GM21423 (cell line): ENCODE measurements at regions not wholly inside any gene's neighbourhood (a gene's known extent, or its start where the extent isn't known, plus 50 kb on each side); places are given as distances from the start of the nearest gene placed in this dataset.
"Not testable (repeated sequence)": the region's sequence is repeated elsewhere in the genome, so short reads cannot be mapped to it uniquely, and the experiment has no call there.

Experiments used
- ATAC-seq: cut with Tn5 transposase; IDR thresholded peaks from one replicate; pipeline ENCODE4 v1.9.1; 2021; ENCODE audit warnings: mild to moderate bottlenecking, moderate library complexity; ENCODE audit not compliant: unreplicated experiment

DNA sequence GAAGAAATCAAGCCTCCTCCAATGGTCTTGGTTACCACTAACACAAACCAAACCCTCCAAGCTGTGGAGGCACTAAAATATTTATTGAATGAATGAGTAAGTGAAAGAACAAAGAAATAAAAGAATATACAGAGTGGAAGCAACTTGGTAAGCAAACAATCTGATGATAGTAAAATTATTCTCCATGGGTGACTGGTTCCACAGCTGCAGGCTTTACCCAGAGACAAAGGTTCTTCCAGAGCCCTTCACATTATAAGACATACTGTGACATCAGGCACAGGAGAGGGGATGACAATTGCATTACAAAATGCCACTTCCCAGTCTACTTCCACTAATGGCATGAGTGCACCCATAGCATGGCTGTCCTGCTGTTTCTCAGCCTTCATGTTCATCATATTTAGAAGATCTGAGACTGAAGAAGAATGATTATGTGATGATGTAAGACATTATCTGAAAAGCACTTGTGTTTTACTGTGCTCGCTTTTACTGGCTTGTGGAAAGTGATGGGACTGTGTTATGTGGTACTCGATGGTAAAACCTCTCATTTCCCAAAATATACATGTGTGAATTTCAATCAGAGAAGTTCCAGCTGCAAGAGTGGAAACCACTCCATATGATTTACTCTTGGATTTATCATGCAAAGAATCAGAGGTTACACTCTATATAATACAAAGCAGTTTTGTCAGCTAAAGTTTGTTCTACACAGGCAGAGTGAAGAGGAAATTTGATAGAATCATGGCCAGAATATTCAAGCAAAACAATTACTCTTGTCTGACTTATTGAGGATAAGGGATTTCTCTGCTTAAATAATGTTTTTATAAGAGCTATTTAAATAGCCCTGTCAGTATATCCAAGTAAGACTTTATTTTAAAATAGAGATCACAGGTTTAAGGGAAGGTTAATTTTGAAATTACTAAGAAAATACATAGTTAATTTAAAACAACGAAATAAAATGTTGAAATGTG is 220.2 kb upstream of the NBEA start:
- no peak for ATAC-seq

DNA sequence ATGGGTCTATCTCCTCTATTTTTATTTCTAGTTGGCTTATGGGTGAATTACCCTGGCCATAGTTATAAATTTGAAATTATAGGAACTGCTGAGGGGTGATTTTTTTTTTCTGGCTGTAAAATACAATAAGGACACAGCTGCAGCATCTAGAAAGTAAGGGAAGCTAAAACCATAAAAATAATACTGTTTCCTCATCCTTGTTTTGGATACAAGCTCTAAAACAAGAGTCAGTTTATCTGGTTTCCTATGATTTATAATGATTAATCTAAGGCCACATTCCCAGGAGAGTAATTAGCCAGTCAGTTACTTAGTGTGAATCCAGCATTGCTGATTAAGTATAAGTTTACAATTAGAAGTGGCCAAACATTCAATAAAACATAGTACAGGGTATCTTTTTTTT is 219.1 kb upstream of the NBEA start:
- ATAC-seq, result no peak

DNA sequence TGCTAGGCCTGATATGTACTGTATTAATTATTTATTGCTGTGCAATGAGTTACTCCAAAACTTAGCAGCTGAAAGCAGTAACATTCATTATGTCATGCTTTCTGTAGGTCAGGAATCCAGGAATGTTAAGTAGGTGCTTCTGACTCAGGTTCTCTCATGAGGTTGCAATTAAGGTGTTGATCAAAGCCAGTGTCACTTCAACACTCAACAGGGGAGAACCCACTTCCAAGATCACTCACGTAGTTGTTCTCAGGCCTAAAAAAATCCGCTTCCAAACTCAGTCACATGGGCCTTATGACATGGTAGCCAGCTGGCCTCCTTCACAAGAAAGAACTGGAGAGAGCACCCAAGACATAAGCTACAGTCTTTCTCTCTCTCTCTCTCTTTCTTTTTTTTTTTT is 211.1 kb upstream of the NBEA start:
- ATAC-seq, result no peak

DNA sequence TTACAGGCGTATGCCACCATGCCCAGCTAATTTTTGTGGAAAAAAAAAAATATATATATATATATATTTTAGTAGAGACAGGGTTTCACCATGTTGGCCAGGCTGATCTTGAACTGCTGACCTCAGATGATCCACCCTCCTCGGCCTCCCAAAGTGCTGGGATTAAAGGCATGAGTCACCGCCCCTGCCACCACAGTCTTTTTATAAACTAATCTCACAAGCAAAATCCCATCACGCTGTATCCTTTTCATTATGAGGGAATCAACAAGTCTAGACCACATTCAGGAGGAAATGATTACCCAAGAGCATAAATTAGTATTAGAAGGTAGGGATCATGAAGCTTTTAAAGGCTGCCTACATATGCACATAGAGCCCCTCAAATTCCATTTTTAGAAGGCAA is 210.6 kb upstream of the NBEA start:
- no peak for ATAC-seq

DNA sequence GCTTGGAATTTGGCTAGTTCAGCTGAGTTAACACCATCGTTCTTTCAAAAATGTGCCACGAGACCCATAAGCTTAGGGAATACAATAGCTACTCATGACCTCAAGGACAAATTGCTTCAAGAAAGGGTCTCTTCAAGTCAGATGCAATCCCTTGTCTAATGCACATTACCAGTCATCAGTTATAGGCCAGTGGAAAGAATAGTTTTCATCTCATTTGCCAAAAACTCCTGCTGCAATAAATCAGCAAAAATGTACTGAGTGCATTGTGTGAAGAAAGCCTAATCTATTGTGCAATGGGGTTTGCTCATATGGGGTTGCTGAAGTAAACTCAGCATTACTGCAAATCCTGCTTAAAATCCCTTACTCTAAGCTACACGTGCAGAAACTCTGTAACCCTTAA is 208.3 kb upstream of the NBEA start:
- ATAC-seq, result no peak

DNA sequence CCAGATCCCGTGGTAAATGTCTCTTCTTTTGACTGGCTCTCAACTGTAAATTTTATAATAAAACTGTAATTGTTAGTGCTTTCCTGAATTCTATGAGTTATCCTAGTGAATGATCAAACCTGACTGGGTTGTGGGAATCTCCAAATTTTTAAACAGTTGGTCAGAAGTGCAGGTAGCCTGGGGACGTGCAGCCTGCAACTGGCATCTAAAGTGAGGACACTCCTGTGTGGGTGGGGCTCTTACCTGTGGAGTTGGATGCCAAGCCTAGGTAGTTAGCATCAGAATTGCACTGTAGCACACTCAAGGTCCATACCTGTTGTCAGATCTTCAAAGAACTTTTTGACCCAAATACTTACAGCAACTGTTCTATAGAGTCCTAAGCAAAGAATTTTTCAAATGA is 207.1 kb upstream of the NBEA start:
- ATAC-seq, result no peak

DNA sequence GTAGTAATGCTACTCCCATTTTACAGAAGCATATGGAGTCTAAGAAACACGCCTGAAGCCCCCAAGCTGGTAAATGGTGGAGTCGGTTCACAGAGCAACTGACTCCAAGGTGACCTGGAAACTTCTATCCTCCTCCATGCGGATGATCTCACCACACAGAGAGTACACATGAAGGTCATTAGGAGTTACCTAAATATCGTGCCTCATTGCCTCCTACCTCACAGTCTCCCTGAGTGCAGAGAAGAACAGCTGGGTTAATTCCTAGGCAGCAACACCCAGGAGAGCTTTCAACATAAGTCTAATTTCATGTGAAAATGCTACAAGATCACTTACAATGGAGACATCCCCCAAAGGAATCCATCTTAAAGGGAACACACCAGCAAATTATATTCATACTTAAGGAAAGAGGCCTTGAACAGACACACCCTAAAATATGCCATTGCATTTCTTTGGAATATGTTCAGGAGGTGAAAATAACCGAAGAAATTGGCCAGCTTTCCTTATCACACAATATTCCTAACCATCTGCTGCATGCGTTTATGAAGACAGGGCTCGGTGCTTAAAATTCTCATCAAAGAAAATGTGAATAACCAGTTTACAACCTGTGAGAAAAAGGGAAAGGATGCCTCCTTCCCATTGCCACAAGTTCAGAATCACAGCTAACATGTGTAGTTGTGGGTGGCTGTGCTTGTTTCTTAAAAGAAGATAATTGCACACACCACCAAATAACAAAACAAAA is 203.6 kb upstream of the NBEA start:
- ATAC-seq, result no peak

DNA sequence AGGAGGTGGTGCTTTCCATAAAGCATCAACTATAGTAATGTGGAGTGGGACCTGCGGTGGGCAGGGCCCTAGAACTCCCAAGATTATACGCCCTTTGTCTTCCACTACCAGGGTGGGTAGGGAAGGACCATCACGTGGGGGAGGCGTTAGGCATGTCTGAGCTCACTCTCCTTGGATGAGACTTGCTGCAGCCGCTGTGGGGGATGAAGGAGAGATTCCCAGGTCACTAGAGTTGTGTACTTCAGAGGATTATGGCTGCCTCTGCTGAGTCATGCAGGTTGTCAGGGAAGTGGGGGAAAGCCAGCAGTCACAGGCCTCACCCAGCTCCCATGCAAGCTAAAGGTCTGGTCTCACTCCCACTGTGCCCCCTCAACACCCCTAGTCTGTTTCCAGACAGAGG is 195.0 kb upstream of the NBEA start:
- not testable (repeated sequence) for ATAC-seq

DNA sequence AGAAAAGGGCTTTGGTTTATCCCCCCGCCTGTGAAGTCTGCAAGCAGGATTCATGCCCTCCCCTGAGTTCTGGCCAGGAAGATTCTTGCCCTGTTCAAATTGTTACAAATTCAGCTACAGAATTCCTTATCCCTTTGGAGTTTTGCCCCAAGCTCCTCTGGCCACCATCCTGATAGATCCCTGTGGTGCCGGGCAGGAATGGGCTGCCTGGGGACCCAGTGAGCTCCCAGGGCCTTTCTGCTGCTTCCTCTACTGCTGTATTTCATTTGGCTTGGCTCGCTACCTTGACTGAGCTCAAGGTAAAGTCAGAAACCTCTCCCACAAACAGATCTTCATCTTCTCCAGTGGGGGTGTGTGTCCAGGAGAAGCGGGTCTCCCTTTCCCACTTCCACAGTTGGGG is 194.6 kb upstream of the NBEA start:
- ATAC-seq, result no peak

DNA sequence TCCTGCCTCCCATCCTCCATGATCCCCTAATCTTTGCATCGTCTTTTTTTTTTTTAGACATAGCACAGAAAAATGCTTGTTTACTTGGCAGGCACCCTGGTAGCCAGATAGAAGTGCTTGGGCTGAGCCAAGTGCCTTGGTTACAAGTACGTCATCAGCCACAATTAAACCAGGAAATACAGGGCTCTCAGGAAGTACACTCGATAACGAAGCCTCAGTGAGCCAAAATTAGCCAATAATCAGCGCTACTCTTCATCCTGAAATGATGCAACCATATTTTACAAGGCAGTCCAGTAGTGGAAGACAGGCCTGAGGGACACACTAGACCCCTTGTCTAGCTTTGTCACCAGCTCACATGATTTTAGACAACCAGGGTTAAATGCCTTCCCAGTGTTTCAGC is 194.0 kb upstream of the NBEA start:
- ATAC-seq, result no peak

DNA sequence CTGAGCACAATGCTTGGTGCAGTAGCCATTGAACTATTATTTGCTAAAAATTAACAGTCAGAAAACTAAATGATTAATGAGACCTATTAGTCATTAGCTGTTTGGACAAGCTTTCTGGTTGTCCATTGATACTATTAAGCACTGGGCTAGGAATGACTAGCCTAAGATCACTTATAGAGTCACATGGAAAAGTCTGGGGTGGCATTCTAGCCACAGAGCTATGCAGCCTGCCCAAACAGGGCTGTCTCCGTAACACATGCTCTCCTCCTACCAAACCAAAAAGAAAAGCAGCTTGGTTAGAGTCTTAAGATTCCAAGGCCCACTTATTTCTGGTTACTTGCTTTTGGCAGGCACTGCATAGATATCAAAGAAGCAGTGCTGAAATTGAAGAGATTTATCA is 193.5 kb upstream of the NBEA start:
- ATAC-seq, result no peak

DNA sequence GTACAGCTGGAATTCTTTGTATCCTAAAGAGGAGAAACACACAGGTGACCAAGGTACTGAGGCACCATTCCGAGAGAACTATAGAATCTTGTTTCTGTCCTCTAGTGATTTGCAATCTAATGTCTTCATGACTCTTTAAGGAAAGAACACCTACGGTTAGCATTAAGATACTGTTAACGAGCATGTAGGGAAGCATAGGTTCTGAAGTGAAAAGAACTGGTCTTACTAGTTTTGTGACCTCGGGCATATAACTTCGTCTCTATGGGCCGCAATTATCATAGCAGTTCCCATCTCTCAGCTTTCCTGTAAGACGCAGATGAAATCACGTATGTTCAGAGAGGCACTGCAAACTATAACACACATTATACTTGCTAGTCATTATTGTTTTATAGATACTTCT is 193.0 kb upstream of the NBEA start:
- ATAC-seq, result no peak

DNA sequence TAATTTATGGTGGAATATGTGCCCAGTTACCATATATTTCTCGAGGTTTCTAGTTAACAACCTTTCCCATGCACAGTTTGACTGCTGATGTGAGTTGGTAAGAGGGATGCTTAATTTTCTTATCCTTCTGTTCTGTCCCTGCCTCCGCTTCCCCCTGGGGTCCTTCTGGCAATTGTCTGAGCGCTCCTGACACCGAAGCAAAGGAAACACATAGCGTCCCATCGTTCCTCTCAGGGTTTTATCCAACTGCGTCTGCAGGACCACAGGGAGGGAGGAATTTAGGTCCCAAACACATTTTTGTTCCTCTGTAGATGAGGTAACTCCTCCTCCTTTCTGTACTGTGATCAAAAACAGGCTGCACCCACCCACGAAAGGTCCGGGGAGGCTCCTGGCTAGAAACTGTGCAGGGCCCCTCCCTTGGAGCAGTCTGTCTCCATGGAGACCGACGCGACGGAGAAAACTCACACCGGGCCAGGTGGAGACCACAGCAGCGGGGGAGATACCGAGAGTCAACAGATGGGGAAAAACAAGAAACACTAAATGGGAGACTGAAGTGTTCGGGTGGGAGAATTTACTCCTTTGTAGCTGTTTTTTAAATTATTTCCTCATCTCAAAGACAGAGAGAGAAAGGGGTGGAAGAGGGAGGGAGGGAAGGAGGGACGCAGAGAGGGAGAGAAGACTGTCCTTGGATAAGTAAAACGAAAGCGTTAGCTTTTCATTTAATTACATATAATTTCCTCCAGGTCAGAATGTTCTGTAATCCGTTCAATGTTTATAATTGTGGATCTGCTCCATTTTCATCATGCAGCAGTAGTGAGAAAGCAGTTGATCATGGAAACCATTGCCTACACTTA is 191.8 kb upstream of the NBEA start:
- ATAC-seq, result peak; percentile 63

DNA sequence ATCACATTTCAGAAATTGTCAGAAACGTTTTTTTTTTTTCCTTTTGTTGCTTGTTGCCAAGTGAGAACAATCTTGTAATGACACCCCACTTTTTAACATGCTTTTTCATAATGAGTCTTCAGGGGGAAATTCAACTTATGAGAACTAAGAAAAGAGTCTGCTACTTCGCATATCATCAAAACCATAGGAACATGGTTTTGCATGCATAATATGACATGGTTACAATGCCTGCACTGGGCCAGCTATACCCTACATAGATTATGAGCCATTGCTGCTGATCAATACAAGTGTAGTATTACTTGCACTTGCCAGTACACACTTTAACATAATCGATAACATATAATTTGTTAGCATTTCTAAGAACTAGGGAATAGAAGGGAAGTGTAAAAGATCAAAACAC is 191.0 kb upstream of the NBEA start:
- ATAC-seq, result no peak

DNA sequence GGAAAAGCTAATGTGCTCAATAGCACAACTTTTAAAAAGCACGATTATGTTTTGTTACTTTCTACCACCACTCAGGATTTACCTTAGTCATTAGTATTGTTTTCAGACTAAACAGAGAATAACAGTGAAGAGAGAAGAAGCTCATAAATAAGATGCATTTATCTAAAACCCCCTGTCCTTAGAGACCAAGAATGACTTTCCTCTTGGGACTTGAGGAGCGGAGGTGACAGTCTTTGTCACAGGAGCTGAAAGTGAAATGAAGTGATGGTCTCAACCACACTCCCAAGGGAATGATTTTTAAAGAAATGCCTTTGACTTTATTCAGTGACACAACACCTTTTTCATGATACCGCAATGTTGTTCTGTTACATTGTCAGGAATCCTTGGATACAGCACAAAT is 190.6 kb upstream of the NBEA start:
- ATAC-seq, result no peak

DNA sequence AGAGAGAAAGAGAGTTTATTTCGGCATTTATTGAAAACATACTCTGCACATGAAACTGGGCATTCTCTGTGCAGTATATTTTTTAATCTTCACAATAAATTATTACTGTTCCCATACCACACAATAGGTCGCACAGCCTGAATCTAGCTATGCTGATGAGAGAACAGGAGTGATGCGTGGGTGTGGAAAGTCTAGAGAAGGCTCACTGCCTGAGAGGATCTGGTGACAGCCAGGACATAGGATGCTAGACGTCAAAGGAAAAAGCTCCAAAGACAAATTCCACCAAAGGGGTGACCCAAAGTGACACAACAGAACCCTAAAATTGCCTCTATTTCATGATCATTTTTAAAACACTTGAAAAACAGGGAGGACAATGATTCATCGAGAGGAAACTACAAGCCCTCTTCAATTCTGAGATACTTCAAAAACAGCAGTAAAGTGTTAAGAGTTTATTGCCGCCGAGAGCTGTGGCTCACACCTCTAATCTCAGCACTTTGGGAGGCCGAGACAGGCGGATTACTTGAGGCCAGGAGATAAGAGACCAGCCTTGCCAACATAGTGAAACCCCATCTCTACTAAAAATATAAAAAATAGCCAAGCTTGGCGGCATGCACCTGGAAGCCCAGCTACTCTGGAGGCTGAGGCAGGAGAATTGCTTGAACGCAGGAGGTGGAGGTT is 189.6 kb upstream of the NBEA start:
- ATAC-seq, result no peak

DNA sequence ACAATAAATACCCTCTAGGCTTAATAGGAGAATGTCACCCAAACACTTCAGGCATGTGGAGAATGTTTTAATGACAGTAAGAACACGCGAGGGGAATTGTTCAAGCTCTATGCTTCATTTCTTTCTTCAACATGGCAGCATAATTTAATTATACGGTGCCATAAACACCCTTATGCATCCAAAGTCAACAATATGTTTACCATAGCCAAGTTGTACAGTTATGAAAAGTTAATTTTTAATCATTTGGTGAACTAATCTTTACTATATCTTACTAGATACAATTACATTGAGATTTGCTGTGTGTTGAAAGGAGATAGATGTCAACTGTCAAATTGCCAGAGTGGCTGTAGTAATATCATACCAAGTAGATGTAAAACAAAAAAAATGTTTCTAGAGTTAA is 185.9 kb upstream of the NBEA start:
- ATAC-seq, result no peak

DNA sequence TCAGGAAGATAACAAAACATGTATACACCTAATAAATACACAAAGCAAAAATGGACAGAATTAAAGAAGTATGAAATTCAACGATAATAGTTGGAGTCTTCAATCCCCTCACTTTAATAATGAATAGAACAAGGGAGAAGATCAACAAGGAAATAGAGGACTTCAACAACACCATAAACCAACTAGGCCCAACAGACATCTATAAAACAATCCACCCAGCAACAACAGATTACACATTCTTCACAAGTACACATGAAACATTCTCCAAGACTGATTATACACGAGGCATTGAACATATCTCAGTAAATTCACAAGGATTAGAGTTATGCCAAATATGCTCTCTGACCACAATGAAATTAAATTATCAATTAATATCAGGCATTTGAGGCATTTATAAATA is 185.5 kb upstream of the NBEA start:
- no peak for ATAC-seq

DNA sequence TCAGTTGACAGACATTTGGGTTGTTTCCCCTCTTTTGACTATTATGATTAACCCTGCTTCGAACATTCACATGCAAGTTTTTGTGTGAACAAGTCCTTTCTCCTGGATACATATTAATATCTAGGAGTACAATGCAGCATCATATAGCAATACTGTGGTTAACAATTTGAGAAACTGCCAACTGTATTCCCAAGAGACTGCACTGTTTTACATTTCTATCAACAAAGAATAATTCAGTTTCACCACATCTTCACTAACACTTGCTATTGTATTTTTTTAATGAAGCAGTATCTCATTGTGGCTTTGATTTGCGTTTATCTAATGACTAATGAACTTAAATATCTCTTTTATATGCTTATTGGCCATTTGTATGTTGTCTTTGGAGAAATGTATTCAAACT is 184.6 kb upstream of the NBEA start:
- no peak for ATAC-seq

DNA sequence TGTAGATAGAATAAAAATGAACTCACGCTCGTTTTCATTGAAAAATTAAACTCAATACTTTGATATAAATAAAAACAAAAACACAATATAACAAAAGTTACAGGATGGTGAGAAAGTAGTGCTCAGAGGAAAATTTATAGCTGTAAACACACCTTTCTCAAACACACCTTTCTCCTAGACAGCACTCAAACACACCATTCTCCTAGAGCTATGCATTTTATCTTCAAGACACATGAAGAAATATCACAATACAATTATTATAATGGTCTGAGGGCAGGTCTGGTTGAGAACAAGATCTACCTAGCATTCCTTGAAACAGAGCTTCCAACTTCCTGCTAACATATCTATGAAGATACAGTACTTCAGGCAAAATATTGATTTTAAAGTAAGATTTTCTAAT is 183.4 kb upstream of the NBEA start:
- no peak for ATAC-seq

DNA sequence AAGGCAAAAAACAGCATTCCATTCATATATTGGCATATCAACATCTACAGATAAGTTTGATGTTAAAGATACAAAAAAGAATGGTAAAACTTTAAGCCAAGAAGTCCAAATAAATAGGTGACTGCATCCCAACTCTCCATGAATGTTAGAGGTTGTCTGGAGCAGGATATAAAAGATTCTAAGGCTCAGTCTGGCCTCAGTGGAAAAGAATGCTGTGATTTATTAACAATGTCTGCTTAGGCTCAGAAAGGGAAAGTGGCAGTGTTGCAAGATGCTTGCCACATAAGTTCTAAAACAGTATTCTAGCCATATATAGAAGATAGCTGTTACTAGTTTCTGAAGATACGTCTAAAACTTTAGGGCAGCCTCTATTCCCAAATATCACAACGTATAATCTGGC is 179.8 kb upstream of the NBEA start:
- no peak for ATAC-seq
